ENCODE measurements at regions not wholly inside any gene's neighbourhood (a gene's known extent, or its start where the extent isn't known, plus 50 kb on each side); places are given as distances from the start of the nearest gene placed in this dataset.

DNA sequence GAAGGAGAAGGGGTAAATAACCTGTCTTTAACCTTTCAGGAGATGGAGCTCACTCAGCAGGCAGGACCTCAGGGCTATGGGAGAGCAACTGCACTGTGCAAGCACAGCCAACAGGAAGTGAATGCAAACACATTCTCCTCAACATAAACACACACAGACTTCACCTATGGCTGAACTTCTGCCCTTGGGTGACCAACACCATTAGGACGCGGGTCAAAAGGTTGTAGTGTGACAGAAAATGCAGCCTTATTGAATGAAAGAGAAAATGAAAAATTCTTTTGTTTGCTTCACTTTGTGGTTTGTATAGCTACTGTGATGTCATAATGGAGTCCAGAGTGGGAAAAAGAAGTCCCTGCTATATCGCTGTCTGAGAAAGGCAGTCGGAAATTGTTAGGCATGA, 323.0 kb downstream of the NDFIP2 start:
- no peak for DNase-seq

- DNase-seq = no peak
Measured at GRCh38 chr13:79803296-79803695, 322.3 kb downstream of the NDFIP2 start.

DNA sequence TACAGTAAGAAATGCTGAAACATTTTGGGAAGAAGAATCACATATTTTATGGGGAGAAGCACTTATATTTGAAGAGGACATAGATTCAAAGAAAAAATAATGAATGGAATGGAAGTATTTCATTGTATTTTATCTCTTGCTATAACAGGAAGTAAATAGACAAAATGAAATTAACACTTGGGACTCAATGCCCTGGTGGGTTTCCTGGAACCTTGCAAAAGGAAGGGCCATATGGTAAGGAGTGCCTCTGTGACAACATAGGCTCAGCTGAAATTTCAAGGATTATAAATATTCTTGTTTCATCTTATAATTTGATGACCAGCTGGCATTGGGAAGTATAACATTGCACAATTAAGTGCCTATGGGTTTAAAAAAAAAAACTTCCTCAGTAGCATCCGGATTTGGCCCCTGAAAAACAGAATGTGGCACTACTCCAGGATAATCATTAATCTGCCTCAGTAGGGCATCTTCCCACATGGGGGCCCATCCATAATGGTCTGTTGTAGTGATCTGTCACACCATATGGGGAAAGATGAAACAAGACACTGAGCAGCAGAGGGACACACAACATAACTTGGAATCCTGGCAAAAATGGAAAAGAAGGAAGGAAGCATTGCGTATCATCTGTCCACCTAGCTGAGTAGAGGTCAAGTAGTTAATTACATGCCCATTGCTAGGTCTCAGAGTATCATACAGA, 321.6 kb downstream of the NDFIP2 start:
- DNase-seq = no peak

DNA sequence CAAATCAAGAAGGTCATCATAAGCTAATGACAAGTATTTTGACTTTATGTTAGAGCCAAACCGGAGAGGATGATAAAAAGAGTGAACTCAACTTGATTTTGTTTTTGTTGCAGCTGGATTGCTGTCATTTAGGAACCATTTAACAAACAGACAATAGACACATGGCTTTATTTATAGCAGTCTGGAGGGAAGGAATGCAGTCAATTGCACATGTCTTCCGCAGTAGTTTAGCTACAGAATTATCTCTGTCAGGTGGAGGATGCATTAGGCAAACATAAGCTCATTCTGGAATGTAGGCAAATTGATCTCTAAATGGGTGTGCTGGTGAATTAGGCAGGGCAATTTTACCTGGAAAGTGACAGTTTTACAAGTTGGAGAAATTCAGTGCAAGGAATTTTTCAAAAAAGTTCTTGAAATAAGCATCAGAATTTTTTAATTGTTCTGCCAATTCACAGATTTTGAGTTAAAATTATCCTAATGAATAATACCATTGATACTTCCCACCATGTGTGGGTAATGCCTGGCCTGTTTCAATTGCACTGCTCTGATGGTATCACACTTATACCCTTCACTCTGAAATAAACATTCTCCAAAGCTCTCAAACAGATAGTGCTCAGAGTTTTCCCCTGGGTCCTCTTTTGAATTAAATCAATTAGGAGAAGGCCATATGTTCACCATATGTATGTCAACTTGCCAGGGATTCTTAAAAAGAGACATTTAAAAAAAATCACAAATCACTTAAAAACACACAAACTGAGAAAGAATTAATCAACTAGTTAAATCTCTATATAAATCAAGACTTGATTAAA, 318.3 kb downstream of the NDFIP2 start:
- no peak for DNase-seq

GRCh38 chr13:79796136-79796535, 315.2 kb downstream of the NDFIP2 start:
- DNase-seq = no peak

DNA sequence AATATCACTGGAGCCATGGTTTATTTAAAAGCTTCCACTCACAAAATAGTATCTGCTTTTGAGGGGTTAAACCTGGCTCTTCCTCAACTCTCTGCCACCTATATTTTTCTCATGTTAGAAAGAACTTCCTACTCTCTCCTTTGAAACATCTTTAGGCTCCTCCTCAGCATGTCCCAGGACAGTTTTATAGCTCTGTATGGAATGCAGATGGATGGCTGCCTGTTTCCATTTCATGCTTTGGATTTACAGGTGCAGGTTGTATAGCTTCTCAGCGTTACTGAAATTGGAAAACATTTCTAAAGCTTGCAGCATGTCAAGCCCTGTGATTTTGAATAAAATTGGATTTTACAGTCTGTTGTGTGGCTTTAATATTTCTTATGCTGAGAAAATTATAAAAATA, 314.0 kb downstream of the NDFIP2 start:
- no peak for DNase-seq

DNA sequence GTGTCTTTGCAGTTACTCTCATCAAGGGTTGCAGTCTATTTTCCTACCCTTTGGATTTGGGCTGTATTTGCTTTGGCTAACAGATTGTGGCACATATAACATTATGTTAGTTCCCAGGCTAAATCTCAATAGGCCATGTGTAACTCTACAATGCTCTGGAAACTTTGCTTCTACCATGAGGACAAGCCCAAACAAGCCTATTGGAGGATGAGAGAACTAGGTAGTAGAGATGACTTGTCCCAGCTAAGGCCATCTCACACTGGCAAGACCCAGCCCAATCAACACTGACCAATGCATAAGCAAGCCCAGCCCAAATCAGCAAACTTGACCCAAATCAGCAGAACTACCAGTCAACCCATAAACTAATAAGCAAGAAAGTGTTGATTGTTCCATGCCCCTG, 311.8 kb downstream of the NDFIP2 start:
- DNase-seq = no peak

GRCh38 chr13:79791471-79792042, 310.6 kb downstream of the NDFIP2 start:
- no peak for DNase-seq

DNA sequence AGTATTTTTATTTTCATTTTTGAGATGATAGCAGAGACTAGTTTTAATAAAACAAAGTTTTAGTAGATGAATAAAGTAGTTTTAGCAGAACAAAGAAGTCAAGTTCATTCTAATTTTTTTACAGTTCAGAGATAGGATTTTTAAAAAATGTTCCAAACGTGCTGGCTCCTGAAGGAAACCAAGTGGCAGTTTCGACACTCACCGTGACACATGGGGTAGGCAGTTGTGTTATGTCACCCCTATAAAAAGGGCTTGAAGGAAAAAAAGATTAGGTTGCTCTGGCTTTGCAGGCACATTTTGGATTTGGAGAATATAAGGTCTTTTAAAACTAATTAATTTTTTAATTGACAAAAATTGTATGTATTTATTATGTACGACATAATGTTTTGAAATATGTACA, 305.2 kb downstream of the NDFIP2 start:
- no peak for DNase-seq

- no peak for DNase-seq
Measured at GRCh38 chr13:79782541-79783205, 301.7 kb downstream of the NDFIP2 start.

- no peak for DNase-seq
Measured at GRCh38 chr13:79781829-79782540, 301.0 kb downstream of the NDFIP2 start.

DNA sequence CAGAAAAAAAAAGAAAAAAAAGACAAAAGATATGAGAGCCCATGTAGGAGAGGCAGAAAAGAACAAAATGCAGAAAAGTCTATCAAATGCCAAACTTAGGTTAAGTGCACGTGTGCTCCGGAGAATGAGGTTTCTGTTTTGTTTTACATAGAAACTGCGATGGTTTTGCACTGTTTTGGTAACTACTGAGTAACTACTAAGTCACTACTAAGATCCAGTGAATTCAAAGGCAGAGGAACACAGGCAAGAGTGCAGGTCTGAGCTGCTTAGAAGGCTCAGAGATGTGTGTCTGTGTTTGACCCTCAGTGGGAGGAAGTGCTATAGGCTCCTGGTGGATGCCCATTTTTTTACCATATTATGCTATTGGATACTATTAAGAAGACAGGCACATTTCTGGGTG, 299.3 kb downstream of the NDFIP2 start:
- DNase-seq = no peak

DNA sequence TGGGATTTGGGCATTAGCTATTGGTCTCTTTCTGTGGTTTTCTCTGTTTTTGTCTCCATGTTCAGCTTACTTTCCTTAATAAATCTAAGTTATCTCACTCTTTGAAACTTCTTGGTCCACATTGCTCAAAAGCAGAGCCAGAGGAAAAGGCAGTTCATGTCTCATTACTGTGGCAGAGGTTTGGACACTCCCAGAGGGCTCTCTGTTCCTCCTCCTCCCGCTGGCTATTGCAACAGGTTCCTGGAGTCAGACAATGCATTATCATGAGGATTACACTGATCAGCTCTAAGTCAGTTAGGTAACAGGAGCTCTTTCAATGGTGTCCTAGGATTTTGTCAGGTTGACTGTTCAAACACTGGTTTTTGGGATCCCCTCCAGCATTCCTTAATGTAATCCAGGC, 298.8 kb downstream of the NDFIP2 start:
- peak; percentile 5 for DNase-seq

GRCh38 chr13:79778741-79779460, 297.9 kb downstream of the NDFIP2 start:
- no peak for DNase-seq

DNA sequence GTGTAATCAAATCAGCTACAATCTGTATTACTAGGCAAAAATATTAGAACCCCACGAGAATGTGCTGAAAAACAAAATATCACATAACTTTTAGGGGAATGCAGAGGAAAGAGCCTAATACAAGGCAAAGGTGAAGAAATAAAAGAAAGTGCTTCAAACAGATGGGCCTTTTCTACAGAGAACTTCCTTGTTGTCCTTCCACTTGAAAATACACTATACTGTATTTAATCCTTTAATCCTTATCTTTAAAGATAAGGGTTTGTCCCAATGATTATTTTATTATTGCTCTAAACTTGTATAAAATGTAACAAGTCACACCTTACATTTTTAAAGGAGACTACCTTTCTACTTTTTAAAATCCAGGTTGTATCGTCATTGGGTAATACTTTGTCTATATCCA, 296.5 kb downstream of the NDFIP2 start:
- DNase-seq = no peak

GRCh38 chr13:79776531-79777295, 295.8 kb downstream of the NDFIP2 start:
- DNase-seq = no peak

DNA sequence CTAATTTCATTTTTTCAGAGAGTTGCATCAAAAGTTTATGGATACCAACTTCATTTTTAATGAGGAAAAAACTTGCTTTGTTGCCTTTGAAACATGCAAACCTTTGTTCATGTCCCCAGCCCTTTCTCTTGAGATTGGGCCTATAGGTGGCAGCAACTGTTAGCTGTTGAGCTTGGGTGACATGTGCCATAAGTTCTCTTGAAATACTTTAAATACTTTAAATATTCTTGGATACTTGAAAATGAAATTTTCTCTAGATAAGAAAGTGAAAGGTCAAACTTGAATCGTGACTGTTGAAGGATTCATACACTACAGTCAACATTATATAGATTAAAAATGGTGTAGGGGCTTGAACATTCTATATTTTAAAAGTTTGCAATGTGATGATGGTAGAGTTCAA, 294.9 kb downstream of the NDFIP2 start:
- no peak for DNase-seq

GRCh38 chr13:79772811-79773210, 291.9 kb downstream of the NDFIP2 start:
- DNase-seq = no peak

DNA sequence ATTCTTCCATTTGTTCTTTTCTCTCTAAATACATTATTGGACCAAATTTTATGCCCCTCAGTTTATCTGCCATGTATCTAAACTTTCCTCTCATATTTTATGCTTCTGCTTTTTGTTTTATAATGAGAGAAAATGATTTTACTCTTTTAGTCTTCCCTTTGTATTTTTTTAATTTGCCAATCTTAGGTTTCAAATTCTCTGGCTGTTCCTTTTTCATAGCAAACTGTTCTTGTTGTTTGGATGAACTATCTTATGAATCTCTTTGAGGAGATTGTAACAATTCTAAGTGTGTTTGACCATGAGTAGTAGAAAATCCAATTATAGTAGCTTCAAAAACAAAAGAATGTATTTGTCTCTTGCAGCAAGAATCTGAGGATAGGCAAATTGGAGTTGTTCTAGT, 290.5 kb downstream of the NDFIP2 start:
- DNase-seq = no peak

- no peak for DNase-seq
Measured at GRCh38 chr13:79770056-79770455, 289.1 kb downstream of the NDFIP2 start.

DNA sequence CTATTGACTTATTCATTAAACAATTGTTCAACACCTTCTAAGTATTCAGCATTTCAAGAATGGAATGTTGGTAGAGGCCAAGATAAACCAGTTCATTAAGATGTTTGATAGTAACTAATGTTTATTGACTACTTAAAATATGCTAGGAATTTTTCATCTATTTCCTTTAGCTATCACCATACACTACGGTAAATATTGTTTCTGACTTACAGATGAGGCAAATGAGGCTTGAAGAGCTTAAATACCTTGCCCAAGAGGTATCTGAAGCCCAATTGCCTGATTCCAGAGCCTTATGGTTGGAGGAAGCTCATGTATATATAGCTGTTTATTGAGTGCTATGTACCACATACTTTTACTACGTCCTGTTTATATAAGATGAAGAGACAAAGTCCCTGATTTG, 286.2 kb downstream of the NDFIP2 start:
- no peak for DNase-seq

Measured in GOT3 (cell line).